HEK293 (cell line): ENCODE measurements at regions not wholly inside any gene's neighbourhood (a gene's known extent, or its start where the extent isn't known, plus 50 kb on each side); places are given as distances from the start of the nearest gene placed in this dataset.
A peak's percentile ranks its signal among the peaks of the same experiment; 100 is the strongest.

Source experiments
- CTCF ChIA-PET: fragments of 350-600 bp; formaldehyde crosslinking; extraction: SDS; loops from one replicate; lab custom pipeline; 2021; ENCODE audit warnings: antibody characterized with exemption; lab: Yijun Ruan, JAX
- POLR2A ChIA-PET: fragments of 300-600 bp; formaldehyde crosslinking; extraction: SDS; loops from one replicate; lab custom pipeline; 2020; ENCODE audit warnings: antibody characterized with exemption, inconsistent platforms; lab: Yijun Ruan, JAX
- H3K27ac ChIP-seq: fragments of 200-500 bp; sonication (Bioruptor generic); 2 replicates; pipeline ENCODE4 v1.5.1; 2014; ENCODE audit warnings: low read depth, low read length, control low read depth, inconsistent platforms; ENCODE audit errors: extremely low read depth
- H3K36me3 ChIP-seq, 2 experiments: fragments of 200-500 bp in 1 of 2; sonication (Bioruptor generic) in 1 of 2; 1 replicate in 1 of 2; 2 replicates in 1 of 2; pipeline ENCODE4 v1.5.1; 2014 to 2017; ENCODE audit warnings: inconsistent platforms in 2 of 2, low read length in 2 of 2; ENCODE audit not compliant: control insufficient read depth in 2 of 2, insufficient read depth in 1 of 2
- H3K4me1 ChIP-seq: fragments of 200-500 bp; sonication (Bioruptor generic); 2 replicates; pipeline ENCODE4 v1.5.1; 2014; ENCODE audit warnings: mild to moderate bottlenecking, low read length, inconsistent platforms; ENCODE audit not compliant: control insufficient read depth, insufficient read depth
- H3K4me3 ChIP-seq: 2 replicates; pipeline ENCODE4 v1.5.1; 2011; ENCODE audit warnings: low read depth, mild to moderate bottlenecking, control low read depth, low read length, moderate library complexity
- H3K9me3 ChIP-seq: fragments of 200-500 bp; sonication (Bioruptor generic); 2 replicates; pipeline ENCODE4 v1.5.1; 2014; ENCODE audit warnings: low read depth, low read length, inconsistent platforms; ENCODE audit not compliant: control insufficient read depth, insufficient read depth
- EGR2 ChIP-seq: fragments of 450-650 bp; formaldehyde crosslinking; IDR thresholded peaks from 2 replicates; pipeline ENCODE4 v1.5.1; 2016; ENCODE audit warnings: low read depth, missing biosample characterization, missing genetic modification characterization
- OVOL3 ChIP-seq: fragments of 450-650 bp; formaldehyde crosslinking; IDR thresholded peaks from 2 replicates; pipeline ENCODE4 v1.5.1; 2016; ENCODE audit warnings: missing biosample characterization, missing genetic modification characterization
- REPIN1 ChIP-seq: fragments of 450-650 bp; formaldehyde crosslinking; IDR thresholded peaks from 2 replicates; pipeline ENCODE4 v1.5.1; 2017; ENCODE audit warnings: missing biosample characterization, missing genetic modification characterization, low read depth
- SETDB1 ChIP-seq: IDR thresholded peaks from one replicate; pipeline ENCODE4 v1.6.1; 2017; ENCODE audit warnings: mild to moderate bottlenecking, low read length, moderate library complexity, mixed read lengths; ENCODE audit not compliant: insufficient read length
- YY2 ChIP-seq: fragments of 450-650 bp; formaldehyde crosslinking; IDR thresholded peaks from 2 replicates; pipeline ENCODE4 v1.5.1; 2016; ENCODE audit warnings: missing biosample characterization, missing genetic modification characterization
- ZFHX2 ChIP-seq: fragments of 450-650 bp; formaldehyde crosslinking; conservative IDR thresholded peaks from 2 replicates; pipeline ENCODE4 v1.5.1; 2016; ENCODE audit warnings: missing biosample characterization, missing genetic modification characterization
- ZNF169 ChIP-seq: fragments of 450-650 bp; formaldehyde crosslinking; IDR thresholded peaks from 2 replicates; pipeline ENCODE4 v1.5.1; 2016; ENCODE audit warnings: missing biosample characterization, missing genetic modification characterization
- ZNF223 ChIP-seq: fragments of 450-650 bp; formaldehyde crosslinking; IDR thresholded peaks from 2 replicates; pipeline ENCODE4 v1.5.1; 2016; ENCODE audit warnings: missing biosample characterization, missing genetic modification characterization
- ZNF521 ChIP-seq: fragments of 450-650 bp; formaldehyde crosslinking; IDR thresholded peaks from 2 replicates; pipeline ENCODE4 v1.5.1; 2017; ENCODE audit warnings: missing biosample characterization, mild to moderate bottlenecking, missing genetic modification characterization
- ZNF549 ChIP-seq: fragments of 450-650 bp; IDR thresholded peaks from 2 replicates; pipeline ENCODE4 v1.5.1; 2018; ENCODE audit warnings: missing biosample characterization, missing genetic modification characterization, mild to moderate bottlenecking, inconsistent platforms, moderate library complexity
- ZNF560 ChIP-seq: fragments of 450-650 bp; formaldehyde crosslinking; IDR thresholded peaks from 2 replicates; pipeline ENCODE4 v1.5.1; 2017; ENCODE audit warnings: missing biosample characterization, missing genetic modification characterization, borderline replicate concordance
- ZNF660 ChIP-seq: fragments of 450-650 bp; IDR thresholded peaks from 2 replicates; pipeline ENCODE4 v1.5.1; 2018; ENCODE audit warnings: missing biosample characterization, mild to moderate bottlenecking, missing genetic modification characterization
- ZNF677 ChIP-seq: fragments of 450-650 bp; IDR thresholded peaks from 2 replicates; pipeline ENCODE4 v1.5.0; 2018; ENCODE audit warnings: missing biosample characterization, mild to moderate bottlenecking, missing genetic modification characterization, moderate library complexity
- ZNF785 ChIP-seq: fragments of 450-650 bp; formaldehyde crosslinking; IDR thresholded peaks from 2 replicates; pipeline ENCODE4 v1.5.1; 2016; ENCODE audit warnings: missing biosample characterization, missing genetic modification characterization
- TF ChIP-seq, protein P1 (sequence below): fragments of 450-650 bp; formaldehyde crosslinking; IDR thresholded peaks from 2 replicates; pipeline ENCODE4 v1.5.1; 2016; ENCODE audit warnings: missing biosample characterization, missing genetic modification characterization, borderline replicate concordance
- TF ChIP-seq, protein P2 (sequence below): fragments of 450-650 bp; formaldehyde crosslinking; IDR thresholded peaks from 2 replicates; pipeline ENCODE4 v1.5.1; 2016; ENCODE audit warnings: missing biosample characterization, missing genetic modification characterization
- TF ChIP-seq, protein P3 (sequence below): fragments of 450-650 bp; formaldehyde crosslinking; IDR thresholded peaks from 2 replicates; pipeline ENCODE4 v1.5.1; 2016; ENCODE audit warnings: missing biosample characterization, missing genetic modification characterization
- TF ChIP-seq, protein P4 (sequence below): fragments of 450-650 bp; formaldehyde crosslinking; IDR thresholded peaks from 2 replicates; pipeline ENCODE4 v1.5.1; 2017; ENCODE audit warnings: missing biosample characterization, missing genetic modification characterization

DNA sequence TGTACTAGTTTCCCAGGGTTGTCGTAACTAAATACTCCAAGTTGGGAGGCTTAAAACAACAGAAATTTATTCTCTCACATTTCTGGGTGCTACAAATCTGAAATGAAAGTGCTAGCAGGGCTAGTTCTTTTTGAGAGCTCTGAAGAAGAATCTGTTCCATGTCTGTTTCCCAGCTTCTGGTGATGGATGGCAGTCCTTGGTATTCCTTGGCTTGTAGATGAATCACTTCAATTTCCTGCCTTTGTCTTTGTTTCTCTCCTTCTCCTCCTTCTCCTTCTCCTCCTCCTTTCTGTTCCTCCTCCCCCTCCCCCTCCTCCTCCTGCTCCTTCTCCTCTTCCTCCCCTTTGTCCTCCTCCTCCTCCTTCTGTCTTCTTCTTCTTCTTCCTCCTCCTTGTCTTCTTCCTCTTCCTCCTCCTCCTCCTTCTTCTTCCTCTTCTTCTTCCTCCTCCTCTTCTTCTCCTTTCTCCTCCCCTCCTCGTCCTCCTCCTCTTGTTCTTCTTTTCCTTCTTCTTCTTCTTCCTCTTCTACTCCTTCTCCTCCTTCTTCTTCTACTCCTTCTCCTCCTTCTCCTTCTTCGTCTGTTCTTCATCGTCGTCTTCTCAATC, 104.7 kb upstream of the ANKRD55 start (continued):
- TF ChIP-seq, protein P1, sequence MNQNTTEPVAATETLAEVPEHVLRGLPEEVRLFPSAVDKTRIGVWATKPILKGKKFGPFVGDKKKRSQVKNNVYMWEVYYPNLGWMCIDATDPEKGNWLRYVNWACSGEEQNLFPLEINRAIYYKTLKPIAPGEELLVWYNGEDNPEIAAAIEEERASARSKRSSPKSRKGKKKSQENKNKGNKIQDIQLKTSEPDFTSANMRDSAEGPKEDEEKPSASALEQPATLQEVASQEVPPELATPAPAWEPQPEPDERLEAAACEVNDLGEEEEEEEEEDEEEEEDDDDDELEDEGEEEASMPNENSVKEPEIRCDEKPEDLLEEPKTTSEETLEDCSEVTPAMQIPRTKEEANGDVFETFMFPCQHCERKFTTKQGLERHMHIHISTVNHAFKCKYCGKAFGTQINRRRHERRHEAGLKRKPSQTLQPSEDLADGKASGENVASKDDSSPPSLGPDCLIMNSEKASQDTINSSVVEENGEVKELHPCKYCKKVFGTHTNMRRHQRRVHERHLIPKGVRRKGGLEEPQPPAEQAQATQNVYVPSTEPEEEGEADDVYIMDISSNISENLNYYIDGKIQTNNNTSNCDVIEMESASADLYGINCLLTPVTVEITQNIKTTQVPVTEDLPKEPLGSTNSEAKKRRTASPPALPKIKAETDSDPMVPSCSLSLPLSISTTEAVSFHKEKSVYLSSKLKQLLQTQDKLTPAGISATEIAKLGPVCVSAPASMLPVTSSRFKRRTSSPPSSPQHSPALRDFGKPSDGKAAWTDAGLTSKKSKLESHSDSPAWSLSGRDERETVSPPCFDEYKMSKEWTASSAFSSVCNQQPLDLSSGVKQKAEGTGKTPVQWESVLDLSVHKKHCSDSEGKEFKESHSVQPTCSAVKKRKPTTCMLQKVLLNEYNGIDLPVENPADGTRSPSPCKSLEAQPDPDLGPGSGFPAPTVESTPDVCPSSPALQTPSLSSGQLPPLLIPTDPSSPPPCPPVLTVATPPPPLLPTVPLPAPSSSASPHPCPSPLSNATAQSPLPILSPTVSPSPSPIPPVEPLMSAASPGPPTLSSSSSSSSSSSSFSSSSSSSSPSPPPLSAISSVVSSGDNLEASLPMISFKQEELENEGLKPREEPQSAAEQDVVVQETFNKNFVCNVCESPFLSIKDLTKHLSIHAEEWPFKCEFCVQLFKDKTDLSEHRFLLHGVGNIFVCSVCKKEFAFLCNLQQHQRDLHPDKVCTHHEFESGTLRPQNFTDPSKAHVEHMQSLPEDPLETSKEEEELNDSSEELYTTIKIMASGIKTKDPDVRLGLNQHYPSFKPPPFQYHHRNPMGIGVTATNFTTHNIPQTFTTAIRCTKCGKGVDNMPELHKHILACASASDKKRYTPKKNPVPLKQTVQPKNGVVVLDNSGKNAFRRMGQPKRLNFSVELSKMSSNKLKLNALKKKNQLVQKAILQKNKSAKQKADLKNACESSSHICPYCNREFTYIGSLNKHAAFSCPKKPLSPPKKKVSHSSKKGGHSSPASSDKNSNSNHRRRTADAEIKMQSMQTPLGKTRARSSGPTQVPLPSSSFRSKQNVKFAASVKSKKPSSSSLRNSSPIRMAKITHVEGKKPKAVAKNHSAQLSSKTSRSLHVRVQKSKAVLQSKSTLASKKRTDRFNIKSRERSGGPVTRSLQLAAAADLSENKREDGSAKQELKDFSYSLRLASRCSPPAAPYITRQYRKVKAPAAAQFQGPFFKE (tag by site-specific recombination): no peak

DNA sequence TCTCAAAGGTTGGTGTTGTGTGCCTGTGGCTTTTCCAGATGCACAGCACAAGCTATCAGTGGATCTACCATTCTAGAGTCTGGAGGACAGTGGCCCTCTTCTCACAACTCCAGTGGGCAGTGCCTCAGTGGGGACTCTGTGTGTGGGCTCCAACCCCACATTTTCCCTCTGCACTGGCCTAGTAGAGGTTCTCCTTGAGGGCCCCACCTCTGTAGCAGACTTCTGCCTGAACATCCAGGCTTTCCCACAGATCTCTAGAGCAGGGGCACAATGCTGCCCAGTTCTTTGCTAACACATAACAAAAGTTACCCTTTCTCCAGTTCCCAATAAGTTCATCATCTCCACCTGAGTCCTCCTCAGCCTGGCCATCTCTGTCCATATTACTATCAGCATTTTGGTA, 102.1 kb upstream of the ANKRD55 start:
- no peak overlapping the region for H3K27ac ChIP-seq
- POLR2A ChIA-PET: no interaction called here
- no peaks in the 10 kb centered on the region for H3K36me3 ChIP-seq
- no peaks in the 10 kb centered on the region for H3K4me1 ChIP-seq
- TF ChIP-seq ZNF560 (tag by site-specific recombination) (no peak), ZNF785 (tag by site-specific recombination) (no peak), SETDB1 (peak; percentile 80), ZNF549 (tag by site-specific recombination) (peak; percentile 46; the same call in 1 of the 2 replicates)
- CTCF ChIA-PET: no interaction called here
- H3K9me3 ChIP-seq: no peaks in the 10 kb centered on the region; the same call in 1 of the 2 replicates
- H3K4me3 ChIP-seq: no peak overlapping the region

DNA sequence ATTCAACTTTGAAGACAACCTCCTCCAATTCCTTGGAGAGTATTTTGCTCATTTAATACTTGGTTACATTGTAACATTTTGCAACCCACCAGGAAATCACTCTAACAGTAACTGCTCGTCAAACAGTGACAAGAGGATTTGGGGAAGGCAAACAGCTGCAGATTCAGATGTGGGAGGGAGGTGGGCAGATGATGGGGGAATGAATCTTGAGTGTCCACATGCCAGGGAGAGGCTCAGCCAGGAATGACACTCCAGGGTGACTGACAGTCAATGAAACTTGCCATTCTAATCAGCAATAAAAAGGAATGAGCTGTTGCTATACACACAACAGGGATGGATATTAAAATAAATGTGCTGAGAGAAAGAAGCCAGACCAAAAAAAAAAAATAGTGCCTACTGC, 97.7 kb upstream of the ANKRD55 start:
- H3K27ac ChIP-seq: no peak overlapping the region
- no peaks in the 10 kb centered on the region for H3K9me3 ChIP-seq
- no peaks in the 10 kb centered on the region for H3K36me3 ChIP-seq
- no peaks in the 10 kb centered on the region for H3K4me1 ChIP-seq
- TF ChIP-seq, protein P2, sequence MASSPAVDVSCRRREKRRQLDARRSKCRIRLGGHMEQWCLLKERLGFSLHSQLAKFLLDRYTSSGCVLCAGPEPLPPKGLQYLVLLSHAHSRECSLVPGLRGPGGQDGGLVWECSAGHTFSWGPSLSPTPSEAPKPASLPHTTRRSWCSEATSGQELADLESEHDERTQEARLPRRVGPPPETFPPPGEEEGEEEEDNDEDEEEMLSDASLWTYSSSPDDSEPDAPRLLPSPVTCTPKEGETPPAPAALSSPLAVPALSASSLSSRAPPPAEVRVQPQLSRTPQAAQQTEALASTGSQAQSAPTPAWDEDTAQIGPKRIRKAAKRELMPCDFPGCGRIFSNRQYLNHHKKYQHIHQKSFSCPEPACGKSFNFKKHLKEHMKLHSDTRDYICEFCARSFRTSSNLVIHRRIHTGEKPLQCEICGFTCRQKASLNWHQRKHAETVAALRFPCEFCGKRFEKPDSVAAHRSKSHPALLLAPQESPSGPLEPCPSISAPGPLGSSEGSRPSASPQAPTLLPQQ (tag by site-specific recombination): no peak
- TF ChIP-seq EGR2 (tag by site-specific recombination) (0 out of 2 replicates have a peak, but pooled peaks have one; percentile 14), ZFHX2 (tag by site-specific recombination) (peak; percentile 25; the same call in 1 of the 2 replicates), ZNF521 (tag by site-specific recombination) (no peak)
- H3K4me3 ChIP-seq: no peak overlapping the region
- CTCF ChIA-PET: no interaction called here
- POLR2A ChIA-PET: interaction anchor here (1.3 kb wide), 1 partner anchor 20 kb away, joined by 5 read pairs; no protein-coding TSS in a partner anchor

DNA sequence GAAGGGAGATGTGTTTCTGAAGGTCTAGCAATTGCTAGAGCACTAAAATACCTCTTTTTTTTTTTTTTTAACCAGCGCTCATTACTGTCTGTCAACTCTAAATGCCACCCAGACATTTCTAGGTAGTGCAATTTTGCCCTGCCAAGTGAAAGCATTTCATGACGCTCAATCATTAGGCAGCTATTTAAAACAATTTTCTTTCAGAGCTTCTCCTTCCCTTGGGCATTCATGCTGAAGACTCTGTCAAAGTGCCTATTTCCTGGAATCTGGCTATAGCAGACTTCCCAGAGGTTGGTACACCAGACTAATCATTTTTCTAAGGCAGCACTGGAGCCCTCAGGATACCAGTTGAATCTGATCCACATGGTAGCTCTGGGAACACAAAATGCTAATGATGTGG, 97.0 kb upstream of the ANKRD55 start:
- no peak overlapping the region for H3K27ac ChIP-seq
- ChIA-PET CTCF (interaction anchor here (0.5 to 0.8 kb wide), 5 partner anchors 9 to 1168 kb away, joined by 3 to 11 read pairs (median 4); no protein-coding TSS in a partner anchor), POLR2A (interaction anchor here (1.3 kb wide), 1 partner anchor 19 kb away, joined by 5 read pairs; no protein-coding TSS in a partner anchor)
- H3K4me1 ChIP-seq: no peaks in the 10 kb centered on the region
- H3K36me3 ChIP-seq: no peaks in the 10 kb centered on the region
- no peak overlapping the region for H3K4me3 ChIP-seq
- no peaks in the 10 kb centered on the region for H3K9me3 ChIP-seq
- TF ChIP-seq, protein P3, sequence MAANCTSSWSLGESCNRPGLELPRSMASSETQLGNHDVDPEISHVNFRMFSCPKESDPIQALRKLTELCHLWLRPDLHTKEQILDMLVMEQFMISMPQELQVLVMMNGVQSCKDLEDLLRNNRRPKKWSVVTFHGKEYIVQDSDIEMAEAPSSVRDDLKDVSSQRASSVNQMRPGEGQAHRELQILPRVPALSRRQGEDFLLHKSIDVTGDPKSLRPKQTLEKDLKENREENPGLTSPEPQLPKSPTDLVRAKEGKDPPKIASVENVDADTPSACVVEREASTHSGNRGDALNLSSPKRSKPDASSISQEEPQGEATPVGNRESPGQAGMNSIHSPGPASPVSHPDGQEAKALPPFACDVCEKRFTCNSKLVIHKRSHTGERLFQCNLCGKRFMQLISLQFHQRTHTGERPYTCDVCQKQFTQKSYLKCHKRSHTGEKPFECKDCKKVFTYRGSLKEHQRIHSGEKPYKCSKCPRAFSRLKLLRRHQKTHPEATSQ (tag by site-specific recombination): no peak
- TF ChIP-seq OVOL3: no peak
- no peak for TF ChIP-seq REPIN1 (tag by site-specific recombination)
- TF ChIP-seq, protein P4, sequence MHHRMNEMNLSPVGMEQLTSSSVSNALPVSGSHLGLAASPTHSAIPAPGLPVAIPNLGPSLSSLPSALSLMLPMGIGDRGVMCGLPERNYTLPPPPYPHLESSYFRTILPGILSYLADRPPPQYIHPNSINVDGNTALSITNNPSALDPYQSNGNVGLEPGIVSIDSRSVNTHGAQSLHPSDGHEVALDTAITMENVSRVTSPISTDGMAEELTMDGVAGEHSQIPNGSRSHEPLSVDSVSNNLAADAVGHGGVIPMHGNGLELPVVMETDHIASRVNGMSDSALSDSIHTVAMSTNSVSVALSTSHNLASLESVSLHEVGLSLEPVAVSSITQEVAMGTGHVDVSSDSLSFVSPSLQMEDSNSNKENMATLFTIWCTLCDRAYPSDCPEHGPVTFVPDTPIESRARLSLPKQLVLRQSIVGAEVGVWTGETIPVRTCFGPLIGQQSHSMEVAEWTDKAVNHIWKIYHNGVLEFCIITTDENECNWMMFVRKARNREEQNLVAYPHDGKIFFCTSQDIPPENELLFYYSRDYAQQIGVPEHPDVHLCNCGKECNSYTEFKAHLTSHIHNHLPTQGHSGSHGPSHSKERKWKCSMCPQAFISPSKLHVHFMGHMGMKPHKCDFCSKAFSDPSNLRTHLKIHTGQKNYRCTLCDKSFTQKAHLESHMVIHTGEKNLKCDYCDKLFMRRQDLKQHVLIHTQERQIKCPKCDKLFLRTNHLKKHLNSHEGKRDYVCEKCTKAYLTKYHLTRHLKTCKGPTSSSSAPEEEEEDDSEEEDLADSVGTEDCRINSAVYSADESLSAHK (tag by site-specific recombination): no peak
- no peak for TF ChIP-seq ZNF223
- no peak for TF ChIP-seq ZNF169 (tag by site-specific recombination)
- no peak for TF ChIP-seq YY2 (tag by site-specific recombination)
- TF ChIP-seq ZNF660 (tag by site-specific recombination): no peak
- TF ChIP-seq ZNF677 (tag by site-specific recombination): no peak
